ENCODE measurements at regions not wholly inside any gene's neighbourhood (a gene's known extent, or its start where the extent isn't known, plus 50 kb on each side); places are given as distances from the start of the nearest gene placed in this dataset.

DNA sequence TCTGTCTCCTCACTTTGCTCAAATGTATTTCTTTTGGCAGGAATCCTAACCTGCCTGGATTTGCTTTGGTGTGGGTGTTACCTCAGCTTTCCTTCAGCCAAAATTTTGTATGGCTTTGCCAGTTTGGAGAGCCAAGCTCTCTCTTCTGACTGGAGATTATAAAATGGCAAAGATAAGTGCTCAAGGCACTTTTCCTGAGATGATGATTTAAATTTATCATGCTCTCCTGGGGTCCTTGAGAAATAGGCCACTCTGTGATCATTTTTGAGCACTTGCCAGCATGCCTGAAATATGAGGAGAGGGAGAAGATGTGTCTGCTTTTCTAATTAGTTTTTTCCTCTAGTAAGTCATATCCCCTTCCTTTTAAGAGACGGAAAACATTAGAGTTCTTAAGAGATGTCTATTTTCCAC, 683.0 kb downstream of the SLC4A3 start:
- peak; percentile 4 for DNase-seq

DNA sequence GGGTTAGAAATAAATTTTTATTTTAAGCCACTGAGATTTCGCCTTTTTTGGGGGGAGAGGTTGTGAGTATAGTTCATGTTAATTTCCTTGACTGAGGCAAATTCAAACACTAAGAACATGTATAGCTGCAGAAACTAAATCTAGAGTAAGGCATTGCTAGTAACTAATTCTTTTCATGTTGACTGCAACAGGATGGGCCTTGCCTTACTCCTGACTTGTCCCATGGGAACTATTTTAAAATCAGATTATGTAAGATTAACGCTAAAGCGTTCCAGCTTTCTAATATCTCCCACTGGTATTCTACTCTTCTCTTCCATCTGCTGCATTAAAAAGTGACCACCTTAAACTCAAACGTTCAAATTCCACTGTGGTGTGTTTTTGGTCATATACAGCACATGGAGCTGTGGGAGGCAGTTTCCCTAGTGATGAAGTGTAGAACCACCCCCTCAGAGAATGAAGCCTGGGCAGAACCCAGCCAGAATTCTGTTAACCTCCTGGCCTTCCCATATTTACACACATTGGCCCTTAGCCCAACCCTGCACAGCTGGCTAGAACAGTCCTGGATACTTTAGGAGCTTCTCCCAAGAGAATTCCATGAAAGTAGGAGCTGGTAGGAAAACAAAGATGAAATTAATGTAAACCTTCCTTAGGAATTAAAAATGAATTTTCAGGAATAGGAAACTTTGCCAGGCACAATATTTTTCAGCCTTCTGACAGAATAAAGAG, 687.8 kb downstream of the SLC4A3 start:
- DNase-seq = peak; percentile 38

- no peak for DNase-seq
Observed at GRCh38 chr2:220318037-220318436, 690.6 kb downstream of the SLC4A3 start.

- DNase-seq = no peak
Observed at GRCh38 chr2:220318508-220318907, 691.1 kb downstream of the SLC4A3 start.

DNA sequence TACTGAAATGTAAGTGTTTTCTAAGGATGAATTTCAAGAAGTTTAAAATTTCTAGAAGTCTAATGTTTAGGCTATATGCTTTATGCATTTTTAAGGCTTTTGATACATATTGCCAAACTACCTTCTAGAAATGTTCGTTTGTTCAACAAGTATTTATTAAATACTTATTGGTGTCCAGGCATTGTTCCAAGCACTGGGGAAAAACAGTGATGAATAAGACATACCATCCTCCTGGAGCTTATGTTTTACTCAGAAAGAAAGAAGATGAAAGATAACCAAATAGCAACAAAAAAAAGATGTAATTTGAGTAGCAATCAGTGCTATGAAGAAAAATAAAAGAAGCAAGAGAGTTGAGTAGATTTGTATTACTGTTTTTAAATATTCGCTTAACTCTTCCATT, 692.9 kb downstream of the SLC4A3 start:
- DNase-seq = no peak

DNA sequence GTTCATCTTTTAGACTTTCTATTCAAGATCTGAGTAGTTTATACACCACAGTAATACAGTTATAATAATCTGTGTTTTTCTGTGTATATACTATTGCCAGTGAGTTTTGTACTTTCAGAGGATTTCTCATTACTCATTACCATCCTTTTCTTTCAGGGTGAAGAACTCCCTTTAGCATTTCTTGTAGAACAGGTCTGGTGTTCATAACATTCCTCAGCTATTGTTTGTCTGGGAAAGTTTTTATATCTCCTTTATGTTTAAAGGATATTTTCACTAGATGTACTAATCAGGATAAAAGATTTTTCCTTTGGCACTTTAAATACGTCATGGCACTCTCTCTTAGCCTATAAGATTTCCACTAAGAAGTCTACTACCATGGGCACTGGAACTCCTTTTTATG, 705.5 kb downstream of the SLC4A3 start:
- DNase-seq = no peak

DNA sequence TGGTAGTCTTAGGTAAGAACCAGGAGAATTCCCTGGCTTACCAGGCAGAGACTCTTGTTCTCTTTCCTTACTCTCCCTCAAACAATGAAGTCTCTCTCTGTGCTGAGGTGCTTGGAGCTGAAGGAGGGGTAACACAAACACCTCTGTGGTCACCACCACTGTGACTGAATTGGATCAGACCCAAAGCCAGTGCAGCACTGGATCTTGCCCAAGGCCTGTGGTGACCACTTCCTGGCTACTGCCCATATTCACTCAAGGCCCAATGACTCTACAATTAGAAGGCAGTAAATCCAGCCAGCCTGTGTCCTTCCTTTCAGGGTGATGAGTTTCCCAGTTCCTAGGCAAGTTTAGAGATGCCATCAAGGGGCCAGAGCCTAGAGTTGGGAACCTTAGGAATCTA, 706.8 kb downstream of the SLC4A3 start:
- no peak for DNase-seq

GRCh38 chr2:220334871-220335590, 707.6 kb downstream of the SLC4A3 start:
- DNase-seq = no peak

DNA sequence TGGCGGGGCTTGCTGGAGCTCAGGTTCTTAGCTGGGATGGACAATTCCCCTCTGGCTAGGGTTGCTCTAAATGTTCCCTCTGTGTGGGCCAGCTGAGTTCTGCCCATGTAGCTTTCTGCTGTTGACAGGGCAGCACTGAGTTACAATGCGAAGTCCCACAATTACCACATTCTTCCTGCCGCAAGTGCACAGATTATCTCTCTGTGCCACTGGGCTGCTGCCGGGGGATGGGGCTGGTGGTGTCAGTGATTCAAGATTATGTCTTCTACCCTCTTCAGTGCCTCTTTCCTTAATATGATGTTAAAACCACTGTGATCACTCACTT, 708.1 kb downstream of the SLC4A3 start:
- DNase-seq = no peak

DNA sequence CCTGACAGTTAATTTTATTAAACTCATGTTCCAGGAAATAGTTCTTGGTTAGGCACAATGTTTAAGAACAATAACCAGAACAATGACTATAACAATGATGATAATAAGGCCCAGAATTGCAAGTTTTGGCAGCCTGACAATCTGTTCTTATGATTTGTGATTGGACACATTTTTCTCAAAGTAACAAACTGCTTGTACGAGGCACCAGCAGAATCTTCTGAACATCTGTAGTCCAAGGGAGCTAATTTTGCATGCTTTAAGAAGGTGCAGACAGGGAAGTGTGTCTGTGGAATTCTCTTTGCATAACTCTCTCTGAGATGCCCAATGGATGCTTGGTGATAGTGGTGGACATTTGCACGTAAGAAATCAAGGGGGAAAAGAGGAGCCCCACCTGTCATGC, 709.3 kb downstream of the SLC4A3 start:
- no peak for DNase-seq

DNA sequence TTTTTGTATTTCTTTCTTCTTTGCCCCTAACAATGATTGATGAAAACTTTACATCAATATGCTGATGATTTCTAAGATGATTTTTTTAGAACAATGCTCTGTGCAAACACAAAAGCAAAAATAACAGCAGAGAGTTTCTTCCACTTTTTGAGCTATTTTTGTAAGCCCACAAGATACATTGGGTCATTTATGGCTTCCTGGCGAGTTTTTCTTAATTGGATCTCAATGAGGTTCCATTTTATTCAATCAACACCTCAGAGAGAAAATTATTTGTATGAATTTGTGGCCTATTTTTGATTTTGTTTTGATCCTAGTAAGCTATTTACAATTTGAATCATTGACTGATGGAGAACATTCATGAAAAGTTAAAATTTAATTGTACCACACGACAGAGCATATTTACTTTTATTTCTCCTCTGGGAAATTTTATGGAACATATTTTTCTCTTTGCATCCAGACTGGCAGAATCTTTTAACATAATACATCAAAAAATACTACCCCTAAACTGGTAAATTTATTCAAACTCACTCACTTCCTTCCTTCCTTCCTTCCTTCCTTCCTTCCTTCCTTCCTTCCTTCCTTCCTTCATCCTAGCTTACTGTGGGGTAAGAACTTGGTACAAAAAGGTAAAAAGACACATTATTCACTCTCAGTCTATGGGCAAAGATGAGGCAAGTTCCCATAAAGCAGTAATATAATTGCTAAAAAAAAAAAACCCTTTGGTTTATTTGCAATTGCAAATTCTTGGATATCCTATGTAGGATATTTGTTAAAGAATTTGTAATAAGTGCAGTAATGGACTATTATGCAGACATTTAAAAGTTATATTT, 710.4 kb downstream of the SLC4A3 start:
- no peak for DNase-seq

DNA sequence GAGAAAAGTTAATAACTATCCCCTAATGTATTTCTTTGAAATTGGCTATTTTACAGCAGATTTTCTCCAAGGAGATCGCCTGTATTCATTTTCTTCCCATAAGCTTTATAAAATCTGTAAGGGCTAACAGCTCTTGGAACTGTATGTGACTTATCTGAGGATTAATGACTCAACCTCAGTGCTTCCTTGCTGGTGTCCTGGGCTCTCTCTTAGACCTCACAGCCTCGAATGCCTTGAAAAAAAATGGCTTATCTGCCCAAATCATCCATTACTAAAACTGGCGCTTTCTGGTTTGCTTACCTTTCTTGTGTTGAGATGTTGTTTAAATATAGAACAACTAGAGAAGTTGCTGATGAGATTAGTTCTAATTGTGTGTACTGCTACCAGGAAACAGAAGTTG, 713.6 kb downstream of the SLC4A3 start:
- DNase-seq = no peak

- DNase-seq = no peak
Observed at GRCh38 chr2:220346919-220347318, 719.5 kb downstream of the SLC4A3 start.

- no peak for DNase-seq
Observed at GRCh38 chr2:220347626-220348025, 720.2 kb downstream of the SLC4A3 start.

DNA sequence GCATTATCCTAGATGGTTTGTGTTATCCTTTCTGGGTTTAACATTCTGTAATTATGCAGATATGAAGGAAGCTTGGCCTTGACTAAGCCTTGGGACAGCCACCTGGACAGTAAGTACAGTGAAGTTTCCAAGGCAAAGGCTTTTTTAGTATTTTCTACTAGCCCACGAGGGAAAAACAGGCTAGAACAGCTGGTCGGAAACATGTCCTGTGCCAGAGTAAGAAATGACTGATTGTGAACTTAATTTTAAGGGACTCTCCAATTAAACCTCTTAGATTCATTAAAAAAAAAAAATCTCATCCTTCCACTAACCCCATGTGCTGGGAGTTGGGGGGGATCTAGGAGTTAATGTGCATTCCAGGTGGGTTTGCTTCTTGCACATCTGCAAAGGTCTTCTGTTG, 720.8 kb downstream of the SLC4A3 start:
- DNase-seq = no peak

DNA sequence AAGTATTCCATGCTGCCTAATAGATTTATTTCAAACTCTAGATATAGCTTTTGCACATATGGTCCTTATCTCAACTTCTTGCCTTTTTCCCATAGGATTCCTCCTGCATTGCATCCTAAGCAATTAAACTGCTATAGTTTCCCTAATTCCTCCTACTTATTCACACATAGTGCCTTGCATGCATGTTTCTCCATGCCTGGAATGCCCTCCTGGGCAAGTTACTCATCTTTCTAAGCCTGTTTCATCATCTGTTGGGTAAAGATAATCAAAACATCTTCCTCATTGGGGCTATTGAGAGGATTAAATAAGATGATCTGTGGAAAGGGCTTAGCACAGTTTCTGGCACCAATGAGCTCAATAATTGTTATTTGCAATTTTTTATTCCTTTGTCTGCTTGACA, 726.5 kb downstream of the SLC4A3 start:
- no peak for DNase-seq

- no peak for DNase-seq
Observed at GRCh38 chr2:220356076-220356475, 728.6 kb downstream of the SLC4A3 start.

DNA sequence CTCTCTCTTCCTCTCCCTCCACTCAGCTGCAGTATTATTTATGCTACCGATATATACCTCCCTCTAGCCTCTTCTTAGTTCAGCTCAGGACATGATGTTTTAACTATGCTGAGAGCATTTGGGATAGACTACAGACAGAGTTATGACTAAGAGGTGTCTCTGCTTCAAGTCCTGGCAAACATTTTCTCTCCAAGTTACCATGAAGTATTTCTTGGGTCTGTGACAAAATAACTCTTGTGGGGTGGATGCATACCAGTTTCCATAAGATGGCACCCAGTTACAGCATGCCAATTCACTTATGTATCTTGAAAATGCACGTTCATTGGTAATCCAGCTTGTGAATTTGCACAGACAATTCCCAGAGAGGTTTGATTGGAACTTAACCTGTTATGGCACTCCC, 737.6 kb downstream of the SLC4A3 start:
- no peak for DNase-seq

- DNase-seq = no peak
Observed at GRCh38 chr2:220366765-220367164, 739.3 kb downstream of the SLC4A3 start.

GRCh38 chr2:220370764-220371163, 743.3 kb downstream of the SLC4A3 start:
- no peak for DNase-seq

GRCh38 chr2:220371211-220371610, 743.8 kb downstream of the SLC4A3 start:
- no peak for DNase-seq

- DNase-seq = no peak
Observed at GRCh38 chr2:220373878-220374277, 746.4 kb downstream of the SLC4A3 start.

DNA sequence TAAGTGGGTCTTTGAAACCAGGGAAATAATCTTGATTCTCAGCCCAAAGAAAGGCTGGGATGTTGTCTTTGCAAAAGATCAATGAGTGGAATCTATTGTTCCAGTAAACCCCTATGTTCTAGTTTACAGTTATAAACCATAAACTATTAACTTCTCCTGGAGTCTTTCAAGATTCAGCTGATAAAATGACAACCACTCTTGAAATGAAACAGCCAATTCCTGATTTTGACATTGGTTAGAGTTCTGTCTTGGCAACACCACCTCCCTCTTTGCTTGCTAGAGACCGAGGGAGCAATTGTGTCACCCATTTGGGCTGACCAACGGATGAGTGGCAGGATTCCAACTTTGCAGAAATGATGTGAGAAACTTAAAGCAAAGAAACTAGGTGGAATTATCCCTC, 746.9 kb downstream of the SLC4A3 start:
- DNase-seq = no peak
